T-helper 2 cell treated with Interferon-gamma antibody and Interleukin-4, amounts not matched to agents 100 ng/mL and 5 ng/mL, for 36 hours (primary cell): ENCODE measurements at regions not wholly inside any gene's neighbourhood (a gene's known extent, or its start where the extent isn't known, plus 50 kb on each side); places are given as distances from the start of the nearest gene placed in this dataset.
"Not testable (repeated sequence)": the region's sequence is repeated elsewhere in the genome, so short reads cannot be mapped to it uniquely, and the experiment has no call there.

ENCODE experiments used
- intact Hi-C: fragments of 100-400 bp; cut with micrococcal nuclease; formaldehyde crosslinking; loops from one replicate; pipeline ENCODE4 v1.15.1; 2023

- intact Hi-C loops: no loop called here
These were observed 60.0 kb upstream of the EDAR start for GRCh38 chr2:109049022-109049421.

GRCh38 chr2:109048163-109048562 is 59.1 kb upstream of the EDAR start:
- intact Hi-C loops: no loop called here

- intact Hi-C loops: not testable (repeated sequence)
These were observed 58.5 kb upstream of the EDAR start for GRCh38 chr2:109047569-109047968.

GRCh38 chr2:109046925-109047508 is 58.0 kb upstream of the EDAR start:
- intact Hi-C loops: no loop called here

GRCh38 chr2:109045505-109045904 is 56.5 kb upstream of the EDAR start:
- intact Hi-C loops: no loop called here

- intact Hi-C loops: loop anchor here (10.0 kb wide), 2 partner anchors 114 to 296 kb away; no protein-coding TSS in a partner anchor
These were observed 50.0 kb upstream of the EDAR start for GRCh38 chr2:109038992-109039391.
